AG04450 (cell line): ENCODE measurements at regions not wholly inside any gene's neighbourhood (a gene's known extent, or its start where the extent isn't known, plus 50 kb on each side); places are given as distances from the start of the nearest gene placed in this dataset.

Experiments
- CTCF ChIA-PET: fragments of 300-600, 350-600 bp; formaldehyde crosslinking; extraction: SDS; loops from one replicate; lab custom pipeline; 2022; ENCODE audit warnings: antibody characterized with exemption, inconsistent platforms; lab: Charles Lee
- POLR2A ChIA-PET: fragments of 350-600 bp; formaldehyde crosslinking; extraction: SDS; loops from one replicate; lab custom pipeline; 2021; ENCODE audit warnings: antibody characterized with exemption, inconsistent platforms; lab: Yijun Ruan, JAX
- DNase-seq: peaks from one replicate; pipeline ENCODE4 v3.0.0-alpha.2; 2011; ENCODE audit warnings: low read depth, low spot score
- H3K27ac ChIP-seq: one replicate; pipeline ENCODE4 v1.5.1; 2012; ENCODE audit warnings: low read depth, low read length, control low read depth
- H3K27me3 ChIP-seq: one replicate; pipeline ENCODE4 v1.6.0; 2012; ENCODE audit warnings: low read length; ENCODE audit not compliant: control insufficient read depth, insufficient read depth
- H3K4me3 ChIP-seq: 2 replicates; pipeline ENCODE4 v1.5.1; 2011; ENCODE audit warnings: mild to moderate bottlenecking, low read depth, low read length, control low read depth
- H3K9me3 ChIP-seq: 2 replicates; pipeline ENCODE4 v1.5.1; 2012; ENCODE audit warnings: low read length; ENCODE audit not compliant: control insufficient read depth, insufficient read depth
- TF ChIP-seq, protein P1 (sequence below): IDR thresholded peaks from 2 replicates; pipeline ENCODE4 v1.5.1; 2011; ENCODE audit warnings: low read depth, low read length, control low read depth, inconsistent platforms

DNA sequence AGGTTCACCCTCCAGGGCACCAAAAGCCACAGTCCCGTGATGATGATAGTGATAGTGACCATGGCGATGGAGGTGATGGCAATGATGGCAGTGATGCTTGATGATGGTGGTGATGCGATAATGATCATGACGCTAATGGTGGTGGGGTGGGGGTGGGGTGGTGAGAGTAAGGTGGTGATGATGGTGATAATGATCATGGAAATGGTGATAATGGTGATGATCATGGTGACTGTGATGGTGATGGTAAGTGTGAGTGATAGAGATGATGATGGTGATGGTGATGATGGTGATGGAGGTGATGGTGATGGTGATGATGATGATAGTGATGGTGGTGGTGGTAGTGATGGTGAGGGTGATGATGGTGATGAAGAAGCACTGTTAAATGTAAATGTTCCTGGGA lies 96.9 kb downstream of the SYNE3 start:
- Histone ChIP-seq H3K27ac (no peak overlapping the region), H3K27me3 (no peaks in the 10 kb centered on the region), H3K4me3 (no peak overlapping the region), H3K9me3 (no peaks in the 10 kb centered on the region)
- ChIA-PET POLR2A (no interaction called here), CTCF (no interaction called here)
- DNase-seq: no peak
- TF ChIP-seq, protein P1, sequence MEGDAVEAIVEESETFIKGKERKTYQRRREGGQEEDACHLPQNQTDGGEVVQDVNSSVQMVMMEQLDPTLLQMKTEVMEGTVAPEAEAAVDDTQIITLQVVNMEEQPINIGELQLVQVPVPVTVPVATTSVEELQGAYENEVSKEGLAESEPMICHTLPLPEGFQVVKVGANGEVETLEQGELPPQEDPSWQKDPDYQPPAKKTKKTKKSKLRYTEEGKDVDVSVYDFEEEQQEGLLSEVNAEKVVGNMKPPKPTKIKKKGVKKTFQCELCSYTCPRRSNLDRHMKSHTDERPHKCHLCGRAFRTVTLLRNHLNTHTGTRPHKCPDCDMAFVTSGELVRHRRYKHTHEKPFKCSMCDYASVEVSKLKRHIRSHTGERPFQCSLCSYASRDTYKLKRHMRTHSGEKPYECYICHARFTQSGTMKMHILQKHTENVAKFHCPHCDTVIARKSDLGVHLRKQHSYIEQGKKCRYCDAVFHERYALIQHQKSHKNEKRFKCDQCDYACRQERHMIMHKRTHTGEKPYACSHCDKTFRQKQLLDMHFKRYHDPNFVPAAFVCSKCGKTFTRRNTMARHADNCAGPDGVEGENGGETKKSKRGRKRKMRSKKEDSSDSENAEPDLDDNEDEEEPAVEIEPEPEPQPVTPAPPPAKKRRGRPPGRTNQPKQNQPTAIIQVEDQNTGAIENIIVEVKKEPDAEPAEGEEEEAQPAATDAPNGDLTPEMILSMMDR: no peak

DNA sequence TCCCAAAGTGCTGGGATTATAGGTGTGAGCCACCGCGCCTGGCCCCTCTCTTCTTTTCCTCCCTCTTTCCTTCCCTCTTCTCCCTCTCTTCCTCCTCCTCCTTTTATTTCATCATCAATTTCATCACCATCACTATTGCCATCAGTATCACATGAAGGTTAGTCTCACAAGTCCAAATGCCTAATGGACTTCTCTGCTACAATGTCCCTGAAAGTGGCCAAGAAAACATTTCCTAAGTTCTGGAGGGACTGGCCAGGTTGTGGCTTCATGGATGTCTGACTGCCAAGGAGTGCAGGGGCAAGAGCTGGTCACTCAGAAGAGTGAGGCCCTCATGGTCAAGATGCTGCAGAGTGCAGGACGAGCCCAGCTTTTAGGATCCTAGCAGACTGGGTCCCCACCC lies 97.6 kb downstream of the SYNE3 start:
- ChIA-PET POLR2A (no interaction called here), CTCF (no interaction called here)
- no peak for DNase-seq
- no peak overlapping the region for H3K4me3 ChIP-seq
- H3K27ac ChIP-seq: no peak overlapping the region
- TF ChIP-seq, protein P1: no peak
- H3K27me3 ChIP-seq: no peaks in the 10 kb centered on the region
- no peaks in the 10 kb centered on the region for H3K9me3 ChIP-seq

DNA sequence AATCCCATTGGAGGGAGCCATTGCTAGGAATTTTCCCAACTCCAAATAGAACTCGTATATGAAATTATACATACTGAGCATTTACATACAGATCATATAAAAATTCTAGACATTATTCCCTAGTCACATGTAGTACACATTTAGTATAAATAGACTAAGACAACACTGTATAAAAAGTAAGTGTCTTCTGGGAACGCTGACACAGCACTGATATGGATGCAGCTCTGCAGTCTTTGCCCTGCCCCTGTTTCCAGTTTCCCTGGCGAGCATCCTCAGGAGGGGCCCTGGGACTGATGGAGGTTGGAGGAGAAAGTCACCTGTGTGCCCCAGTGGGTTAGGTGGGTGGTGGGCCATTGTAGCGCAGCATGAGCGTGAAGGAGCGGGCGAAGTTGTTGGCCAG lies 97.8 kb upstream of the CLMN start:
- Histone ChIP-seq H3K27me3 (no peaks in the 10 kb centered on the region), H3K27ac (no peak overlapping the region), H3K4me3 (no peak overlapping the region), H3K9me3 (no peaks in the 10 kb centered on the region)
- ChIA-PET CTCF (no interaction called here), POLR2A (no interaction called here)
- TF ChIP-seq, protein P1: no peak
- DNase-seq: no peak

DNA sequence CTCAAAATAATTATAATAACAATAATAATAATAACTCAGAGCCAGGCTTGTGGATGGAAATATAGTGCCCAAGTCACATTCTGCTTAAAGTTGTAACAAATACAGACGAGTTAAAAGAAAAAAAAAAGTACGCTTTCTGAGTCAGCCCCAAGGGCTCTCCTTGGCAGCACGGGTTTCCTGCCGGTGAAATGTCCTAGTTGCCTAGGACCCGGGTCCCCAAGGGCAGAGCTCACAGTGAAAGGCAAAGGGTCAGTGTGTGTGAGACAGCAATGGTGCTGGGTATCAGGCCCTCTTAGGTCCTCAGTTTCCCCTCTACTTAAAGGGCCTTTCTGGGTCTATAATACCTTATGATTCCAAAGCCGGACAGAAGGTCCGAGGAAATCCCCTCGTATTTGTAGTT lies 96.3 kb upstream of the CLMN start:
- H3K4me3 ChIP-seq: no peak overlapping the region
- H3K27ac ChIP-seq: no peak overlapping the region
- ChIA-PET POLR2A (no interaction called here), CTCF (interaction anchor here (1.0 kb wide), 1 partner anchor 11 kb away, joined by 4 read pairs; no protein-coding TSS in a partner anchor)
- TF ChIP-seq, protein P1: no peak
- H3K9me3 ChIP-seq: no peaks in the 10 kb centered on the region
- no peaks in the 10 kb centered on the region for H3K27me3 ChIP-seq
- no peak for DNase-seq

DNA sequence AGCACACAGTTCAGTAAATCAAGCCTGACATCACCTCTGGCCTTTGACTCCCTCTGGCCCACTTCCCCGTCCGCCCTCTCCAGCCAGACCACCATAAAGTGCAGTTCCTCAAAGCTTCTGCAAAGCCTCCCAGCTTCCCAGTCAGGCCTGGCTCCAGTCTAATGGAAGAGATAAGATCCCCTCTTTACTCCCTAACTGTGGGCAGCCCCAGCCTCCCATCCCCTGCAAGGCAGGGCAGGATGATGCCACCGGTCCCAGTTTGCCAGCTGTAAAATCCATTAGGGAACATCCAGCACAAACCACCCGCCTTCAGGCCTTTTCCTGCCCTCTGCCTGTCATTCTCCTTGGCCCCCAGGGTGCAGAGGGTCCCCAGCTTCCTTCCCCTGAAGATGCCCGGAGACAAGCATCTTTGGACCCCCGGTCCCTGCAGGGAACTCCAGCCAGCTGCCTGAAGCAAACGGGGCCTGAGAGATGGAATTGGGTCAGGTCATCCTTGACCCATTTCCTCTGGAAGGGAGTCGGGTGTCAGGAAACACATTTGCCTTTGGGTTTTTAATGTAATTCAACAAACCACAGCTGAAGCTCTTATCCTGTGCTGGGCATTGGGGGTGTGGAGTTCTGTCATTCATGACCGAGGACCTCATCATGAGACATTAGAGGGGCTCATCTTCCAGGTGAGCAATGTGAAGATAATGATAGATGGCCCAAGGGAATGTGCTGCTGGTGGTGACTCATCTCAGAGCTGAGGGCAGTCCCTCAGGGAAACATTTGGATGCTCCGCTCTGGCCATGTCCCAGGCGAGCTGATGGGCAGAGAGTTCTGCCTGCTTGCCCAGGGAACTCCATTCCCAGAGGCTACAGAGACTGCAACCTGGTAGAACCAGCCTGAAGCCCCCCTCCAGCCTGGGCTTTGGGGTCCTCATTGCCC lies 93.8 kb upstream of the CLMN start:
- no peak for DNase-seq
- CTCF ChIA-PET: interaction anchor here (0.7 kb wide), 1 partner anchor 19 kb away, joined by 3 read pairs; no protein-coding TSS in a partner anchor
- no peak overlapping the region for H3K4me3 ChIP-seq
- H3K27me3 ChIP-seq: no peaks in the 10 kb centered on the region
- no peaks in the 10 kb centered on the region for H3K9me3 ChIP-seq
- TF ChIP-seq, protein P1: no peak
- H3K27ac ChIP-seq: no peak overlapping the region
- POLR2A ChIA-PET: no interaction called here
